ENCODE measurements at regions not wholly inside any gene's neighbourhood (a gene's known extent, or its start where the extent isn't known, plus 50 kb on each side); places are given as distances from the start of the nearest gene placed in this dataset.

GRCh38 chr2:212773808-212774339, 235.3 kb upstream of the ERBB4 start:
- Histone ChIP-seq H3K4me1 (ENCODE audit: insufficient read depth, low read length, poor library complexity, severe bottlenecking) (peaks cover 4% of the 10 kb centered on the region), H3K79me2 (ENCODE audit: insufficient read depth, low read depth, low read length) (no peaks in the 10 kb centered on the region), H3K4me3 (ENCODE audit: low read depth, low read length, poor library complexity, severe bottlenecking) (no peak overlapping the region), H3K36me3 (ENCODE audit: insufficient read depth, low read length) (no peaks in the 10 kb centered on the region), H3K9me3 (ENCODE audit: low read length) (no peaks in the 10 kb centered on the region), H4K20me1 (ENCODE audit: insufficient read depth, low read length) (no peaks in the 10 kb centered on the region), H2AFZ (ENCODE audit: low read length) (no peak overlapping the region), H3K4me2 (ENCODE audit: low read length) (no peak overlapping the region), H3K27ac (ENCODE audit: low read depth, low read length, poor library complexity, severe bottlenecking) (no peak overlapping the region), H3K9me2 (ENCODE audit: insufficient read depth, low read length) (no peaks in the 10 kb centered on the region)
- no TSS peak for BruUV-seq (replicated peaks)
- POLR2A ChIA-PET: interaction anchor here (0.7 to 0.8 kb wide), 2 partner anchors 42 to 383 kb away, joined by 3 read pairs; no protein-coding TSS in a partner anchor
- DNase-seq (ENCODE audit: low spot score): no peak
- CTCF ChIA-PET (ENCODE audit: unreplicated experiment): no interaction called here
- TF ChIP-seq CTCF (conservative IDR thresholded peaks at IDR 0.05; ENCODE audit: low read length) (no peak), EZH2phosphoT487 (IDR thresholded peaks at IDR 0.05; ENCODE audit: borderline replicate concordance, low read depth, low read length) (no peak)
- intact Hi-C loops (cut with micrococcal nuclease; ENCODE audit: unreplicated experiment): loop anchor here (10.0 kb wide), 1 partner anchor 481 kb away; no protein-coding TSS in a partner anchor

DNA sequence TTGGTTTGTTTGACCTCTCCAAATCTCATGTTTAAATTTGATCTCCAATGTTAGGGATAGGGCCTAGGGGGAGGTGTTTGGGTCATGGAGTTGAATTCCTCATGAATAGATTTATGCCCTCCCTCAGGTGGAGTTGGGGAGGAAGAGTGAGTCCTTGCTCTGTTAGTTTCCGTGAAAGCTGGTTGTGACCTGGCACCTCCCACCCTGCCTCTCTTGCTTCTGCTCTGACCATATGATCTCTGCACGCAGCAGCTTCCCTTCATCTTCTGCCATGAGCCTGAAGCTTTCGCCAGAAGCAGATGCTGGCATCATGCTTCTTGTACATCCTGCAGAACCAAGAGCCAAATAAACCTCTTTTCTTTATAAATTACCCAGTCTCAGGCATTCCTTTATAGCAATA, 231.6 kb upstream of the ERBB4 start:
- no peaks in the 10 kb centered on the region for H3K9me3 ChIP-seq (ENCODE audit: low read length)
- BruUV-seq (replicated peaks): no TSS peak
- ChIA-PET POLR2A (interaction anchor here (0.7 kb wide), 1 partner anchor 1359 kb away, joined by 3 read pairs; no protein-coding TSS in a partner anchor), CTCF (ENCODE audit: unreplicated experiment) (no interaction called here)
- H4K20me1 ChIP-seq (ENCODE audit: insufficient read depth, low read length): no peaks in the 10 kb centered on the region
- no peaks in the 10 kb centered on the region for H3K4me1 ChIP-seq (ENCODE audit: insufficient read depth, low read length, poor library complexity, severe bottlenecking)
- no peaks in the 10 kb centered on the region for H3K79me2 ChIP-seq (ENCODE audit: insufficient read depth, low read depth, low read length)
- H3K4me3 ChIP-seq (ENCODE audit: low read depth, low read length, poor library complexity, severe bottlenecking): no peak overlapping the region
- no peak for DNase-seq (ENCODE audit: low spot score)
- H3K4me2 ChIP-seq (ENCODE audit: low read length): no peak overlapping the region
- H2AFZ ChIP-seq (ENCODE audit: low read length): no peak overlapping the region
- intact Hi-C loops (cut with micrococcal nuclease; ENCODE audit: unreplicated experiment): loop anchor here (10.0 kb wide), 1 partner anchor 485 kb away; no protein-coding TSS in a partner anchor
- no peak overlapping the region for H3K27ac ChIP-seq (ENCODE audit: low read depth, low read length, poor library complexity, severe bottlenecking)
- no peaks in the 10 kb centered on the region for H3K9me2 ChIP-seq (ENCODE audit: insufficient read depth, low read length)
- TF ChIP-seq EZH2phosphoT487 (IDR thresholded peaks at IDR 0.05; ENCODE audit: borderline replicate concordance, low read depth, low read length): no peak
- TF ChIP-seq CTCF (conservative IDR thresholded peaks at IDR 0.05; ENCODE audit: low read length): no peak
- no peaks in the 10 kb centered on the region for H3K36me3 ChIP-seq (ENCODE audit: insufficient read depth, low read length)

- Histone ChIP-seq H4K20me1 (ENCODE audit: insufficient read depth, low read length) (no peaks in the 10 kb centered on the region), H3K4me1 (ENCODE audit: insufficient read depth, low read length, poor library complexity, severe bottlenecking) (no peaks in the 10 kb centered on the region), H3K27ac (ENCODE audit: low read depth, low read length, poor library complexity, severe bottlenecking) (no peak overlapping the region), H3K79me2 (ENCODE audit: insufficient read depth, low read depth, low read length) (no peaks in the 10 kb centered on the region), H3K4me3 (ENCODE audit: low read depth, low read length, poor library complexity, severe bottlenecking) (no peak overlapping the region), H3K36me3 (ENCODE audit: insufficient read depth, low read length) (no peaks in the 10 kb centered on the region), H3K4me2 (ENCODE audit: low read length) (no peak overlapping the region), H3K9me3 (ENCODE audit: low read length) (no peaks in the 10 kb centered on the region), H2AFZ (ENCODE audit: low read length) (no peak overlapping the region), H3K9me2 (ENCODE audit: insufficient read depth, low read length) (no peaks in the 10 kb centered on the region)
- intact Hi-C loops (cut with micrococcal nuclease; ENCODE audit: unreplicated experiment): no loop called here
- BruUV-seq (replicated peaks): no TSS peak
- no peak for DNase-seq (ENCODE audit: low spot score)
- no peak for TF ChIP-seq EZH2phosphoT487 (IDR thresholded peaks at IDR 0.05; ENCODE audit: borderline replicate concordance, low read depth, low read length)
- no peak for TF ChIP-seq CTCF (conservative IDR thresholded peaks at IDR 0.05; ENCODE audit: low read length)
- ChIA-PET POLR2A (interaction anchor here (1.7 kb wide), 1 partner anchor 11 kb away, joined by 8 read pairs; no protein-coding TSS in a partner anchor), CTCF (ENCODE audit: unreplicated experiment) (no interaction called here)
Measured at GRCh38 chr2:212766921-212767320, 228.3 kb upstream of the ERBB4 start.
